AG20443 (cell line): ENCODE measurements at regions not wholly inside any gene's neighbourhood (a gene's known extent, or its start where the extent isn't known, plus 50 kb on each side); places are given as distances from the start of the nearest gene placed in this dataset.

Experiments used
- DNase-seq: peaks from one replicate; pipeline ENCODE4 v3.0.0; 2012; ENCODE audit warnings: low spot score, mixed read lengths

DNA sequence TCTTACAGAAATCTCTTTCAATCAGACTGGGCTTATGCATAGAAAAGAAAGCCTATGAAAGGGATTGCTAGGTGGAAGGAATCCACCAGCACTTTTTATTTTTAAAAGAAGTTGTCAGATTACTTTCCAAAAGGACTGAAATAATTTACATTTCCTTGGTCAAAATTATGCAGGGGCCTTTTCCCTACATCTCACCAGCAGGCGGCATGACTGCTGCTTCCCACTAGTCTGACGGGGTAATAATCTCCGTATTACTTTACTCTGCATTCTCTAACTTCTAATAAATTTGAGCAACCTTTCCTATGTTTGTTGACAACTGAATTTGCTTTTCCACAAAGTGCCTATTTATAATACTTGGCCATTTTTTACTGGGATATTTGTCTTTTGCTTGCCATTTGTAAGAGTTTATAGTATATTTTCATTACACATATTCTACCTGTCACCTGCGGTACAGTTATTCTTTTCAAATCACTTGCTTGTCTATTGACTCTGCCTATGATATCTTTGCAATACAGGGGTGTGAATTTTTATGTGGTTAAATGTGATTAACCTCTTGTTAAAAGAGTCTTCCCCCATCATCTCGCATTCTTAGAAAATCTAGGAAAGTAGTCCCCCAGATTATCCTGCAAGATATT is 51.9 kb upstream of the USP47 start:
- DNase-seq = peak; percentile 37

DNA sequence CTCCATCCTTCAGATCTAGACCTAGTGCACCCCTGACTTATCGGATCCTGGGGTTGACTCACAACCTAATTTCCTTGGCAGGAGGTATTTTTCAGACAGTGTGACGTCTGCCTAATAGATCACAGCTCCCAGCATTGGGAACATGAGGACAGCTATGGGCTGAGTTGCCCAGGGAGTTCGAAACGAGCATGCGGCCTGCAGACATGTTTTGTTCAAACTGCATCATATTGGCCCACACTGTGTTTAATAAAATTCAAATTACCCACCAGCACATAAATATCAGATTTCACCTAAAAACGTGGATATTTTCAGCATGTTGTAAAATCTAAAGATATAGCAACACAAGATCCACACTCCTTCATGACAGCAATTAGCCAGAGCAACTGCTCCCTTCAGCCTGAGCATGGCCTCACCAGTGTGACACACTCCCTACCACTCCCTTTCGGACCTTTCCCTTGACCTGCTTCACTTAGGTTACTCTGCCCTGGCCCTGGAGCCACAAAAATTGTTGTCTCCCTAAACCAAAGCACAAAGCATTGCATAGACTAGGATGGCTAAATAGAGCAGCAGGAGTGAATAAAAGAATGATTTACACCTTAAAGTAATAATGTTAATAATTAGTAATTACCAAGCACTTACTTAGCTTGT is 53.6 kb upstream of the USP47 start:
- DNase-seq = no peak

DNA sequence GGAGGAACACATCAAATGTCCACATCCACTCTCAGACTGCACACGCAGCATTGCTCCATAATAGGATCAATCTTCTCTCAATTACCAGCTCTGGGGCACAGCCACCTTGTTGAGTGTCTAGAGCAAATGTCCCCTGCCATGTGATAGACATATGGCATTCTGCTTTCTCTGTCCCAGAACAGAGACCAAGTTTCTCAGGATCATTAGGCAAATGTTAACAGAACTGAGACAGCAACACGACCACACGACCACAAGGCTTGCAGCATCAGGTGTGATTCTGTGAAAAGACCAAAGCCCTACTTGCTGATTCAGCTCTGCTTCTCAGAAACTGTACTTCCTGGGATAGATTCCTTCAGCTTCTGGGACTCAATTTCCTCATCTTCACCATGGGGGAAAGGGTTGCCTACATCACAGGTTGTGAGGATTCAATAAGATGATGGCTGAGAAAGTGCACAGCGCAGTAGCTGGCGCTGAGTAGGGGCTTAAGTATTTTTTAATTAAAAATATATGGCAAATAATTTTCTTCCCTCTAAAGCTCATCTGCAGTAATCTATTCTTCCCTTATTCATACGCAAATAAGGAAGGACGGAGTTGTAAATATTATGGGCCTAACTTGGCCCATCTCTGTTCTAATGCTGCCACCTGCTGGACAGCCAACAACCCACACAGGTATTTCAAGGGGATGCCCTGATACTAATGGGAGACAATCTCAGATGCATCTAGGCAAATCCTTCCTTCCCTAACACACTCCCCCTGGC is 54.3 kb upstream of the USP47 start:
- peak; percentile 75 for DNase-seq

DNA sequence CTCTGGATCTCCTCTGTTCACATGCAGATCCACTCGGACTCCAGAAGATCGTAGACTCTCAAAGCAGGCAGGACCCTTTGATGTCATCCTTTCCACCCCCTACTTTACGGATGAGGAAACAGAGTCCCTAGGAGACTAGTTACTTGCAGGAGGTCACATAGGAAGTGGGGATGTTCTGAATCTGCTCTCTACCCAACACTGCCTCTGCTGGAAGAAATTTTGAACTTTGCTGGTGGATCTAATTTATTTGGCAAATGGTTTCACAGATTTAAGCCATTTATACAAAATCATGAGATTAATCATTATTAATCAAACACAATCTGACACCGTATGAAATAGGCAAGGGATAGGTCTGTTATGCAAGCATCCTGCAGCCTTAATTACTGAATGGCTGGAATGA is 55.0 kb upstream of the USP47 start:
- peak; percentile 48 for DNase-seq

DNA sequence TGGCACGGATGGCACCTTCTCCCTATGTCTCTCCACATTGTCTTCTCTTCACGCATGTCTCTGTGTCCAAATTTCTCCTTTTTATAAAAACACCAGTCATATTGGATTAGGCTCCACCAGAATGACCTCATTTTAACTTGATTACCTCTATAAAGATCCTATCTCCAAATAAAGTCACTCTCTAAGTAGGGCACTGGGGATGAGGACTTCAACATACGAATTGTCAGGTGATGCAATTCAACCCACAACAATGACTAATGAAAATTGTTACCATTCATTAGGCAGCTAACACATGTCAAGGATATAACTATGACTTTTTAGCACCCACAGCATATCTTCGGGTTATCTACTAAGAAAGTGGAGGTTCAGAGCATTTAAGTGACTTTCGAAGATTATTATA is 55.5 kb upstream of the USP47 start:
- no peak for DNase-seq

DNA sequence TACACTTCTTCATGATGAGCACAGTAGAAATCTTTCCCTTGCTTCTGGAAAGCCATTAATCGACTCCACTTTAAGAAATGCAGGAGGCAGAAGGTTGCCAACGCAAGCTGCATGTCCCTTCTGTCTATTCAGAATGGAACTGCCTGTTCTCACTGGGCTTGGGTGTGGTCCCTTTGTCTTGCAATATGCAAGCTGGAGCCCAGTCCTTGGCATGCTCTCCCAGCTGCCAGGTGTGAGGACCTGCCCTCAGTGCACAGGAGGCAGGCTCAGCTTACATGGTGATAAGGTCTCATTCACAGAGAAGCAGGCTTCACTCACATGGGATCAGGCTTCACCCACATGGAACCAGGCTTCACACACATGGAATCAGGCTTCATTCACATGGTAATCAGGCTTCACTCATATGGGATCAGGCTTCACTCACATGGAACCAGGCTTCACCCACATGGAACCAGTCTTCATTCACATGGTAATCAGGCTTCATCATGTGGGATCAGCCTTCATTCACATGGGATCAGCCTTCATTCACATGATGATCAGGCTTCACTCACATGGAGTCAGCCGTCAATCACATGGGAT is 59.2 kb upstream of the USP47 start:
- no peak for DNase-seq

DNA sequence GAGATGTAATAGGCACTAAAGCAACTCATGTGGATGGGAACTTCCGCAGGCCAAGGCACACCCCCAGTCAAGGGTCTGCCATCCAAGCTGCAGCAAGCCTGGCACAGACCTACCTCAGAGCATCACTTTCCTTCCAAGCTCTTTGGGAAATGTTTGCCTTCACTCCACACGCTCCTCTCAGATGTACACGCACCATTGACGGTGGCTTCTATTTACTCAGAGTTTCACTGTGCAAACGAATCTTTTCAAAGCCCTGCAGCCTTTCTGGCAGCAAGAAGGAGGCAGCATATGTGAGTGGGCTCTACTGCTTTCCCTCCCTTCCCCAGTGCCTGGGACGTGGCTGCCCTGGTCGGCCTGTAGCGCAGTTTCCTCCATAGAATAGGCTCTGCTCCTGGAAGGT is 60.9 kb upstream of the USP47 start:
- DNase-seq = no peak

DNA sequence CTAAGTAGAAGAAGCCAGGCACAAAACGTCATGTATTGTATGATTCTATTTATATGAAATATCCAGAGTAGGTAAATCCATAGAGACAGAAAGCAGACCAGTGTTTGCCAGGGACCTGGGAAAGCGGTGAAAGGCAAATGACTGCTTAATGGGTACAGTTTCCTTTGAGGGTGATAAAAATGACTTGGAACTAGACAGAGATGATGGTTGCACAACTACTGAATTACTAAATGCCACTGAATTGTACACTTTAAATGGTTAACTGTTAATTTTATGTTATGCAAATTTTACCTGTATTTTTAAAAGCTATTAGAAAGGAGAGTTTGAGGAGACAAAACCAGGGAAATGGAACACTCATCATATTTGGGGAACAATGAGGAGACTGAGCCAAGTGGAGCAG is 61.8 kb upstream of the USP47 start:
- no peak for DNase-seq

DNA sequence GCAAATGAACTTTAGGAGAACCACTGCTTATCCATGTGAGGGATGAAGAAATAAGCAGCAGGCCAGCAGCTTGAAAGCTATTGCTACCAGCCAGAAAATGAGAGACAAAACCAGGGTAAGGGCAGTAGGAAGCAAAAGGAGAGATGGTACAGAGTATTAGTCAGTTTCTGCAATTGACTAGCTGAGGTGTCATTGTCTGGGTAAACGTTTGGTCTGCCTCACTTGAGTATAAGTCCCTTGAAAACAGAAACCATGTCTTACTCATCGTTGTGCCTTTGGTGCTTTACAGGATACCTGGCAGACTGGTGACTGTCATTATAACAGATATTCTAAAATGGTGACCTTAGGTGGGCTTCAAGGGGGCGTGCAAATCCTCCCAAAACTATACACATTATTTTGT is 63.9 kb upstream of the USP47 start:
- no peak for DNase-seq

DNA sequence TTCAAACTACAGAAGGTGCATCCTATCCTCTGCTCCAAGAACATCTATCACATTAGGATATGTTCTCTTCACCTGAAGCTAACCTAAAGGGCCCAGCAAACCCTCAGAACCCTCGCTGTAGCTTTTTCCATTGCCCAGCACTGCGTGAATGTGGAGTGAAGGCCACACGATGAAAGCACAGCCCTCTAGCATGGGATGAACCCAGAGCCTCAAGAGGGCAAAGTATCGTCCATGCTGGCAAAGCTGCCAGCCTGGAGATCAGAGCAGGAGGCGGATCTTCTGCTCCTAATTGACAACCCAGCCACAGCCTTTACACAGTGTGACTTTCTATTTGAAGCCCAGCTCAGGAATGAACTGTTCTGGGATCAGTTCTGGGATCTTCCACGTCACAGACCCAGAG is 65.1 kb upstream of the USP47 start:
- no peak for DNase-seq

DNA sequence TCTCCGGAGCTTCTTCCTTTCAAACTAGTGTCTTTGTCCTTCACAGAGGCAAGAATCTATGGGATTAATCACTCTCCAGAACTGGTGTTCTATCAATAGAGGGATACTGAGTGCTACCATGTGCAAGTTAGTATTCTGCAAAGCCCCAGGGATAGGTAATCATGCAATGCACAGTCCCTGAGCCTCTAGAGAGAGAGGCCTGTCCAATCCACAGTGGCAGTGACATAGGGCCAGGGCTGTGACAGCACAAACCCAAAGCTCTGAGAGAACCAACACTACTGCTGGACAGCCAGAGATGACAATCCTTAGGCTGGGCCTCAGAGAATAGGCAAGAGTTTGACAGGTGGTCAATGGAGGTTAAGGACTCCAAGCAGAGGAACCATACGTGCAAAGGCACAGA is 66.8 kb upstream of the USP47 start:
- DNase-seq = no peak

DNA sequence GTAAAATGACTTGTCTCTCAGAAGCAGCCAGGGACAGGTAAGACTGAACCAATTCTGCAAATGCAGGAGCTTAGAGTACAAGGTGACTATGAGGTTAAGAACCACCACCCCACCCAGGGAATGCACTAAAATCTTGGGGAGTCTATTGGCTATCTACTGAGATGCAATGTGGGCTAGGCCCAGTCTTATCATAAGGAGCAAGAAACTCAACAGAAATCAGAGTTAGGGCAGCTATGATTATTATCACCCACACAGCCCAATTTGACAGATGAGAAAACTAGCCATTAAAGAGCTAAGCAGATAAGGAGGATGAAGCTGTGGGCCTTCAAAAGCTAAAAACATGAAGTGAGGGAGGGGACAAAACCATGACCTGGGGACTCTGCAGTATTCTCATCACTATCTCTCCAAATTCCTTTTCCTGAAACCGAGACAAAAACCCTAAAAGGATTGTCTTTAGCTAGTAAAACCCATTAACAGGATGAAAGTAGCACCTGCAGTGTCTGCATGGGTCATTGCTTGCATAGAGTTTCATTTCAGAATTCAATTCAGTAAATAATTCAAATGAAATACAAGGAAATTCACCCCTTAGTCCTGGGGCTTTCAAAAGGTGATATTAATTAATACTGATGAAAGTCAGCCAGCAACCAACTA is 68.8 kb upstream of the USP47 start:
- no peak for DNase-seq

DNA sequence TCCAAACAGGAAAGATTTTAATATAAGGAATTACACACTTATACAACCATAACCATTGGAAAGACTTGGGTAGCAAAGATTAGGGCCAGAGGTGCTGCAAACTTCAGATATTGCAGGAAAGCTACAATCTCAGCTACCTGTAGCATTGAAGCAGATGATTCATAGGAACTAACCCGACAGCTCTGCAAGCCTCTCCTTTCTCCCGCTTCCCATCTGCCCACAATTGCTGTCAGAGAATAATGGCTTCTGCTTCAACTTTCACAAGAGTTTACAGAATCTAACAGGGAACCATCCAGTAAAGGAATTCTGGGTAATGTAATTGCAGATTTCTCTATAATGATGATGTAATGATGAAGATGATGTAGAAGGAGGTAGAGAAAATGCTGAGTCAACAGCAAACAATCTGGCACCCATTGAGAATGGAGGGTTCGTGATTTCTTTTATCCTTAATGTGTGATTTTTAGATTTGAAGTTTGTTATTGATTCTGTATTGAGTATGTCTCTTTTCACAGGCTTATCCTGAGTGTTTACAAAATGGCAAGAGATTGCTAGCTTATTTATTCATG is 70.8 kb upstream of the USP47 start:
- no peak for DNase-seq

DNA sequence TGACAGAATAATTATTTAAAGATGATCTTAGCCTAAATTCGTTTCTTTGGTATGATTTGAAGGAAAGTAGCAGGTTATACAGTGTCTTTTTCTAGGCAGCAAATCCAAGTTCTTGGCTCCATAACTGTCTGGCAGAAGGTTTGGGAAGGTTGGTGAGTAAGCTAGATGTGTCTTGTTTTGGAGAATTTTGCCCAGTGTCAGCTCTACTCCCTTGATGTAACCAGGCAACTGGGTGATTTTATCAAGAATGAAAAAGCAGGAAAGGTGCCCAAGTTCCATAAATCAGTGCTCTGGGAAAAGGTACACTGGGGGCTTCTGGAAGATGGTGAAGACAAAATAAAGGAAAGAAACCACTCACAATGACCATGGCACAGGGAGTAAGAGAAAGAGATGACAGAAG is 71.5 kb upstream of the USP47 start:
- no peak for DNase-seq

DNA sequence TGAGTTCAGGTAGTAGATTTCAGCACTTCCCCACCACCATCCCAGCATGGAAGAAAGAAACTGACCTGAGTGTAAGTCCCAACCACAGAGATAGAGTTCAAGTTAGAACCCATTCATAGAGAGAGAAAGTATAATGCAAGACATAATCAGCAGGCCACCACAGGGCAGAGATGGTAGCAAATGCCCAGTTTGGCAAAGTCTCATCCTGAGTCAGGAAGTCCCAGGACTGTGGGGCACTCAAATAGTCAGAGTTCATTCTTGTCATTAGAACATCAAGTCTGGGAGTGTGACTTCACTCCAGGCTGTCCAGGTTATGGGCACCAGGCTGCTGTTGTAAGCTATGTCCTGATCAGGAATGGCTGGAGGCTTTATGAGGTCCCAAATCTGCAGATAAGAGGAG is 72.0 kb upstream of the USP47 start:
- no peak for DNase-seq

DNA sequence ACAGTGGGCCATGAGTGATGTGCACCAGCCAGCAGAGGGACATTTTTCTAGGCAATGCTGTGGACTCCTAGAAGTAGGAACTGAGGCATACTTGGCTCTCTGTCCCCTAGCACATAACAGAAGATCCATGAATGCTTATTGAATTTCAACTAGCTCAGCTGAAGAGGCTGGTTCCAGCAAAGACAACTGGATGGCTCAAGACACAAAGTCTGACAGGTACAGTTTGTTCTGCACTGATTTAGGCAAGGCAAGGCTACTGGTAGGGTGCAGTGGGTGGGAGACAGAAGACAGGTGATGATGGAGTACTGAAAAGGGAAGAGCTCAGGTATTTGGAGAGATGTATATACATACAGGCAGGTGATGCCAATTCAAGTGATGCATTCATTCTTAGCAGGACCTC is 72.4 kb upstream of the USP47 start:
- no peak for DNase-seq

DNA sequence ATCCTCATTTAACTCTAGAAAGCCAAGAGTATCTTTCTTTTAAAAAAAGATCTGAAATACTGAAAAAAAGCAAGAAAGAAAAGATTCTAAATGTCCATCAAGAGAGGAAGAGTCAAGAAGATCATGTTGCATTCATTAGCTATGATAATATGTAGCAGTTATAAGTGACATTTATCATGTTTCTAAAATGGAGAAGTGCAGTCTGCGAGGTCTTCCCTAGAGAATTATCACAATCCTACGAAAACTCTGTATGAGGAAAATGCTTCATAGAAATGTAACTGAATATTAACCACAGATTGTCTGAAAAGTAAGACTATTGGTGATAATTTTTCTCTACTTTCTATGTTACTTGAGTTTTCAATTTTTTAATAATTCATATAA is 77.4 kb upstream of the USP47 start:
- DNase-seq = no peak

DNA sequence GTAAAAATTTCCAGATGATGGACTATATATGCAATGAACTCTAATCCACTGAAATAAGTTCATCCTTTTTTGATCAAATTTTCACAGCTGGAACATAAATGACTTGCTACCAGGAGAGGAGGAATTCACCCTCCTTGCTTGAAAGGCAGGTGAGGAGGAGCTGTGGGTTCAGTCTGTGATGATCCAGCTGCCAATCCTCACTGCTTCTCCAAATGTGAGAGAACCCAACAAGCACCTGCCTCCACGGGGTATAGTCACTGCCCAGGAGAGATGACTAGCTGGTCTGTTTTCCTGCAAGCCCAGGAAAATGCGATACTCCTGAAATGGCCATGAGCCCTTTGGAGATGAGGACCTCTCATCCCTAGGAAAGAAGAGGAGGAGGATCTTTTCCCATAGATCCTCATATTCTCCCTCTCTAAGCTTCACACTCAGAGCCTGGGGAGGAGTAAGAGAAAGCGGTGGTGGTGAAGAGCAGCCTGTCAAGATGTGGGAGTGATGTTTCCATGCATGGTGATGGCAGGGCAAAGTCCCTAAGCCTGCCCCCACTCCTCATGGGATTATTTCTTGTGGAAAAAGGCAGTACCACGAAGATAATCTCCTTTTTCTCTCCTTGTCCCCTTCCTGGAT is 77.9 kb upstream of the USP47 start:
- DNase-seq = no peak

DNA sequence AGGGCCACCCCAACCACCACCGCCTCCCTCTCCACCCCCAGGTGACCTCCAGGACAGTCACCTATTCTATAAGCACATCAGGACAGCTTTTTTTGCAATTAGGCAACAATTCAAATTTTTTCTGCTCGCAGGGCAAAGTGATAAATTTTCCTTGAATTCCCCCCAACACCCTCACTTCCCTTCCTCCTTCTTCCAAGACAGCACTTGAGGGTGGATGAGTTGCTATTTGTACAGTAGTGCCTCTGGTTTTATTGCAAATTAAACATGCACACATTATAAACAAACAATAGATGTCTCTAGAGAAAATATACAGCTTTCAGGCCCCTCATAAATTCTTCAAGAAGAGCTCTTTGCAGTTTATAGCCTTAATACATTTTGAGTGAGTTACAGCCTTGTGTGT is 80.9 kb upstream of the USP47 start:
- DNase-seq = no peak

DNA sequence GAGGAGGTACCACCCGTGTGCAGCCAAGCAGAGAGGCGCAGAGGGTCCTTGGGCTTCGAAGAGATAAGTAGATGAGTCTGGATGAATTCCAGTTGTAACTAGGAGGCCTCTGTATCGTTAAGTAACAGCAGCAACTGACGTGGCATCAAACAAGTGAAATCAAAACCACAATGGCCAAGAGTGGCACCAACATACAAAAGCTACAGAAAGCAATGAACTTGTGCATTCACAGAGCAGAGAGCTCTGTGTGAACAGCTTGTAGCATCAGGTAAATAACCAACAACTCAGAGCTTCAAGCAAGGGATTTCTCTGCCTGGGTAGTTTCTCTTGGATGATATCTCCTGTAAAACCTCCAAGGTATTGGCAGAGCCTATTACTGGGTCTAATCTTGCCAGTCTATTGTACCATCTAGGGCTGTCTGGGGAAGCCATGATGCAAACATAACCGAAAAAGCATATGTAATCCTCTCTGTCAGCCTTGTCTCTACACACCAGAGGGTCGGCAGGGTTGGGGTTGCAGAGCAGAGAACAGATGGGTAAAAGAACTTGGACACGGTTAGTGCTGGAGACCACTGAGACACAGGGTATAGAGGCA is 83.1 kb upstream of the USP47 start:
- DNase-seq = no peak

DNA sequence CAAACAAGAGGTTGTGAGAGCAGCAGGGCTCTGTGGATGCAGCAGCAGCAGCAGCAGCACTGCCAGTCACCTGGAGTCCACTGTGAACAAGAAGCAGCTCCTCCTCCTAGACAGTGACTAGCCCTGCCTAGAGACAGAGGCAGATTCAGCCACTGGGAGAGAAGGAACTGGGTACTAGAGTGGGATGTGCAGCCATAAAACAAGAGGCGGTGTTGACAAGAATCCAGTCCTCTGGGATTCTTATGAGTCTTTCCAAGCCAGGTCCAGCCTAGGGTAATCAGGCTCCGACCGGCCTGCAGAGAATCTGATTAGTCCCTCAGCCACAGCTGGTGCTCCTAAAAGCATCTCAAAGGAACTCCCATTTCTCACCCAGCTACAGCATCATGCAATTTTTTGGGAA is 83.9 kb upstream of the USP47 start:
- DNase-seq = peak; percentile 20

DNA sequence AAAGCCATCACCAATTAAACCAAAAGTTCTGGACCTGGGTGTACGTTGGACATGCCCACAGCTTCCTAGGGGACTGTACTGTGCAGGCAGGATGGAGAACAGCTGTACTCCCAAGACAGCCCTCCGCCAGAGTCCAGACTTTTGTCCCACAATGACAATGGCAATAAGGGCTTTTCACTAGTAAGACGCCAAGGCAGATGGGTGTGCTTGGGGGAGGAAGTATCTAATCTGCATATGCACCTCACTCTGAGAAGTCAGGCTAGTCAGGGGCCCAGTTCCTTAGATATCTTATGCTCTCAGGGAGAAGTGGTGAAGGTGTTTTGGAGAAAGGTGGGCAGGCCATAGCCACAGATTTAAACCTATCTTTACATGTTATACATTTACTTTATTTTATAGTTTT is 85.1 kb upstream of the USP47 start:
- no peak for DNase-seq
